ENCODE measurements at regions not wholly inside any gene's neighbourhood (a gene's known extent, or its start where the extent isn't known, plus 50 kb on each side); places are given as distances from the start of the nearest gene placed in this dataset.

- TF ChIP-seq CTCF (IDR thresholded peaks at IDR 0.05; ENCODE audit: insufficient read depth, low read length, poor library complexity, severe bottlenecking) = no peak
- no peak for TF ChIP-seq EZH2phosphoT487 (conservative IDR thresholded peaks at IDR 0.05; ENCODE audit: low read length)
Measured at GRCh38 chr9:117541181-117541580, 126.3 kb upstream of the ASTN2 start.
